ENCODE measurements at regions not wholly inside any gene's neighbourhood (a gene's known extent, or its start where the extent isn't known, plus 50 kb on each side); places are given as distances from the start of the nearest gene placed in this dataset.
A peak's percentile ranks its signal among the peaks of the same experiment; 100 is the strongest.

- DNase-seq (ENCODE audit: low spot score, unreplicated experiment) = no peak
- H3K4me3 Mint-ChIP-seq (ENCODE audit: low read depth) = no peak overlapping the region
- peaks cover 30% of the 10 kb centered on the region for H3K27me3 Mint-ChIP-seq
- no peaks in the 10 kb centered on the region for H3K9me3 Mint-ChIP-seq (ENCODE audit: low read depth)
- peaks cover 1% of the 10 kb centered on the region for H3K36me3 Mint-ChIP-seq (ENCODE audit: insufficient read depth)
- TF ChIP-seq CTCF (IDR thresholded peaks at IDR 0.05; ENCODE audit: unreplicated experiment) = no peak
- H3K4me1 Mint-ChIP-seq (ENCODE audit: low read depth) = peaks cover 21% of the 10 kb centered on the region
- no peak overlapping the region for H3K27ac Mint-ChIP-seq
Measured at GRCh38 chr2:39535636-39536185, 98.6 kb upstream of the MAP4K3 start.

GRCh38 chr2:39537150-39537549 lies 100.1 kb upstream of the MAP4K3 start:
- no peak for DNase-seq (ENCODE audit: low spot score, unreplicated experiment)
- H3K27me3 Mint-ChIP-seq = peaks cover 30% of the 10 kb centered on the region
- no peak for TF ChIP-seq CTCF (IDR thresholded peaks at IDR 0.05; ENCODE audit: unreplicated experiment)
- no peaks in the 10 kb centered on the region for H3K9me3 Mint-ChIP-seq (ENCODE audit: low read depth)
- H3K4me3 Mint-ChIP-seq (ENCODE audit: low read depth) = no peak overlapping the region
- H3K27ac Mint-ChIP-seq = no peak overlapping the region
- H3K36me3 Mint-ChIP-seq (ENCODE audit: insufficient read depth) = peaks cover 1% of the 10 kb centered on the region
- H3K4me1 Mint-ChIP-seq (ENCODE audit: low read depth) = peaks cover 27% of the 10 kb centered on the region

- no peaks in the 10 kb centered on the region for H3K9me3 Mint-ChIP-seq (ENCODE audit: low read depth)
- no peak for DNase-seq (ENCODE audit: low spot score, unreplicated experiment)
- no peak overlapping the region for H3K4me3 Mint-ChIP-seq (ENCODE audit: low read depth)
- H3K27me3 Mint-ChIP-seq = peaks cover 24% of the 10 kb centered on the region
- peaks cover 17% of the 10 kb centered on the region for H3K4me1 Mint-ChIP-seq (ENCODE audit: low read depth)
- peaks cover 1% of the 10 kb centered on the region for H3K36me3 Mint-ChIP-seq (ENCODE audit: insufficient read depth)
- no peak overlapping the region for H3K27ac Mint-ChIP-seq
- TF ChIP-seq CTCF (IDR thresholded peaks at IDR 0.05; ENCODE audit: unreplicated experiment) = no peak
Measured at GRCh38 chr2:39538718-39539117, 101.6 kb upstream of the MAP4K3 start.

- peak overlapping the region; percentile 12 for H3K27ac Mint-ChIP-seq
- no peak for TF ChIP-seq CTCF (IDR thresholded peaks at IDR 0.05; ENCODE audit: unreplicated experiment)
- no peaks in the 10 kb centered on the region for H3K9me3 Mint-ChIP-seq (ENCODE audit: low read depth)
- H3K4me1 Mint-ChIP-seq (ENCODE audit: low read depth) = peaks cover 14% of the 10 kb centered on the region
- no peak overlapping the region for H3K4me3 Mint-ChIP-seq (ENCODE audit: low read depth)
- H3K27me3 Mint-ChIP-seq = peaks cover 10% of the 10 kb centered on the region
- H3K36me3 Mint-ChIP-seq (ENCODE audit: insufficient read depth) = peaks cover 1% of the 10 kb centered on the region
- DNase-seq (ENCODE audit: low spot score, unreplicated experiment) = no peak
Measured at GRCh38 chr2:39540414-39540813, 103.3 kb upstream of the MAP4K3 start.

- DNase-seq (ENCODE audit: low spot score, unreplicated experiment) = no peak
- Mint-ChIP-seq H3K27ac (no peak overlapping the region), H3K4me3 (ENCODE audit: low read depth) (no peak overlapping the region), H3K4me1 (ENCODE audit: low read depth) (peaks cover 14% of the 10 kb centered on the region), H3K9me3 (ENCODE audit: low read depth) (no peaks in the 10 kb centered on the region), H3K27me3 (peaks cover 5% of the 10 kb centered on the region), H3K36me3 (ENCODE audit: insufficient read depth) (peaks cover 1% of the 10 kb centered on the region)
- TF ChIP-seq CTCF (IDR thresholded peaks at IDR 0.05; ENCODE audit: unreplicated experiment) = no peak
Measured at GRCh38 chr2:39541011-39541930, 104.2 kb upstream of the MAP4K3 start.
